OCI-LY1 (cell line): ENCODE measurements at regions not wholly inside any gene's neighbourhood (a gene's known extent, or its start where the extent isn't known, plus 50 kb on each side); places are given as distances from the start of the nearest gene placed in this dataset.

Experiments
- H2AFZ ChIP-seq: fragments of 200-600 bp; sonication (generic), shearing (Covaris generic); 2 replicates; pipeline ENCODE4 v1.6.0; 2014; ENCODE audit warnings: antibody characterized with exemption, mild to moderate bottlenecking, low read length
- H3F3A ChIP-seq: fragments of 200-600 bp; sonication (generic), shearing (Covaris generic); 2 replicates; pipeline ENCODE4 v1.6.0; 2014; ENCODE audit warnings: mild to moderate bottlenecking, antibody characterized with exemption, low read length, moderate library complexity; ENCODE audit not compliant: insufficient read depth
- H3K27ac ChIP-seq: fragments of 200-600 bp; sonication (generic); 2 replicates; pipeline ENCODE4 v1.5.1; 2014; ENCODE audit warnings: low read length, mixed run types, mild to moderate bottlenecking, low read depth; ENCODE audit not compliant: poor library complexity, severe bottlenecking
- H3K27me3 ChIP-seq: fragments of 200-600 bp; sonication (generic); 2 replicates; pipeline ENCODE4 v1.6.0; 2014; ENCODE audit warnings: antibody characterized with exemption, mild to moderate bottlenecking, low read length, moderate library complexity; ENCODE audit not compliant: insufficient read depth
- H3K36me3 ChIP-seq: fragments of 200-600 bp; sonication (generic); 2 replicates; pipeline ENCODE4 v1.6.1; 2014; ENCODE audit warnings: mild to moderate bottlenecking, antibody characterized with exemption, low read length, moderate library complexity, mixed read lengths; ENCODE audit not compliant: insufficient read depth
- H3K4me1 ChIP-seq: fragments of 200-600 bp; sonication (generic); 2 replicates; pipeline ENCODE4 v1.5.1; 2014; ENCODE audit warnings: mild to moderate bottlenecking, low read length, moderate library complexity; ENCODE audit not compliant: insufficient read depth, severe bottlenecking
- H3K4me2 ChIP-seq: fragments of 200-600 bp; sonication (generic), shearing (Covaris generic); 2 replicates; pipeline ENCODE4 v1.6.1; 2014; ENCODE audit warnings: low read length
- H3K4me3 ChIP-seq: fragments of 200-600 bp; sonication (generic); 2 replicates; pipeline ENCODE4 v1.5.1; 2014; ENCODE audit warnings: low read length, low read depth, mild to moderate bottlenecking, mixed read lengths; ENCODE audit not compliant: poor library complexity, severe bottlenecking
- H3K79me2 ChIP-seq: fragments of 200-600 bp; shearing (Covaris generic); 2 replicates; pipeline ENCODE4 v1.6.1; 2016; ENCODE audit warnings: mixed run types, low read length, mixed read lengths; ENCODE audit not compliant: insufficient read depth
- H3K9ac ChIP-seq: fragments of 200-600 bp; sonication (generic), shearing (Covaris generic); 2 replicates; pipeline ENCODE4 v1.6.1; 2014; ENCODE audit warnings: mild to moderate bottlenecking, low read length, mixed read lengths
- H3K9me2 ChIP-seq: fragments of 200-600 bp; sonication (generic), shearing (Covaris generic); 2 replicates; pipeline ENCODE4 v1.6.1; 2014; ENCODE audit warnings: low read depth, mild to moderate bottlenecking, low read length, mixed read lengths
- H3K9me3 ChIP-seq: fragments of 200-600 bp; shearing (Covaris generic); 2 replicates; pipeline ENCODE4 v1.6.1; 2014; ENCODE audit warnings: low read length, mixed read lengths
- H4K20me1 ChIP-seq: fragments of 200-600 bp; sonication (generic), shearing (Covaris generic); 2 replicates; pipeline ENCODE4 v1.6.0; 2016; ENCODE audit warnings: mild to moderate bottlenecking, low read length; ENCODE audit not compliant: insufficient read depth
- CTCF ChIP-seq: fragments of 200-600 bp; sonication (generic), shearing (Covaris generic); IDR thresholded peaks from 2 replicates; pipeline ENCODE4 v1.5.1; 2017; ENCODE audit warnings: mild to moderate bottlenecking, antibody characterized with exemption, low read length, moderate library complexity, mixed read lengths
- EZH2 ChIP-seq: fragments of 200-600 bp; sonication (generic), shearing (Covaris generic); IDR thresholded peaks from 2 replicates; pipeline ENCODE4 v1.8.0; 2017; ENCODE audit warnings: borderline replicate concordance, mixed run types, mild to moderate bottlenecking, antibody characterized with exemption, low read length, moderate library complexity, mixed read lengths

- no peaks in the 10 kb centered on the region for H3K9me2 ChIP-seq
- no peak overlapping the region for H3K9ac ChIP-seq
- TF ChIP-seq EZH2: no peak
- no peaks in the 10 kb centered on the region for H4K20me1 ChIP-seq
- H2AFZ ChIP-seq: no peak overlapping the region
- no peaks in the 10 kb centered on the region for H3K79me2 ChIP-seq
- H3K27me3 ChIP-seq: no peaks in the 10 kb centered on the region
- H3K9me3 ChIP-seq: 0 out of 2 replicates have a peak, but pooled peaks cover 4% of the 10 kb centered on the region
- H3K36me3 ChIP-seq: peaks cover 70% of the 10 kb centered on the region
- no peaks in the 10 kb centered on the region for H3K4me1 ChIP-seq
- no peak overlapping the region for H3K4me3 ChIP-seq
- H3F3A ChIP-seq: no peaks in the 10 kb centered on the region
- H3K27ac ChIP-seq: no peak overlapping the region
- no peak overlapping the region for H3K4me2 ChIP-seq
These were observed 62.1 kb upstream of the HMGXB4 start for GRCh38 chr22:35195226-35195625.

GRCh38 chr22:35195821-35196220, 61.5 kb upstream of the HMGXB4 start:
- no peak overlapping the region for H3K4me3 ChIP-seq
- no peak overlapping the region for H3K27ac ChIP-seq
- no peak overlapping the region for H3K9ac ChIP-seq
- H3K9me2 ChIP-seq: no peaks in the 10 kb centered on the region
- H3K36me3 ChIP-seq: peaks cover 70% of the 10 kb centered on the region
- no peaks in the 10 kb centered on the region for H3K79me2 ChIP-seq
- no peak overlapping the region for H2AFZ ChIP-seq
- H3F3A ChIP-seq: no peaks in the 10 kb centered on the region
- no peaks in the 10 kb centered on the region for H3K27me3 ChIP-seq
- no peak overlapping the region for H3K4me2 ChIP-seq
- no peaks in the 10 kb centered on the region for H4K20me1 ChIP-seq
- no peaks in the 10 kb centered on the region for H3K4me1 ChIP-seq
- no peak for TF ChIP-seq EZH2
- no peak for TF ChIP-seq CTCF
- no peaks in the 10 kb centered on the region for H3K9me3 ChIP-seq

GRCh38 chr22:35197071-35197470, 60.2 kb upstream of the HMGXB4 start:
- no peak for TF ChIP-seq EZH2
- TF ChIP-seq CTCF: no peak
- H3K9me3 ChIP-seq: no peaks in the 10 kb centered on the region
- H3K79me2 ChIP-seq: no peaks in the 10 kb centered on the region
- H3K9me2 ChIP-seq: no peaks in the 10 kb centered on the region
- H3F3A ChIP-seq: no peaks in the 10 kb centered on the region
- H4K20me1 ChIP-seq: no peaks in the 10 kb centered on the region
- no peaks in the 10 kb centered on the region for H3K27me3 ChIP-seq
- H3K4me3 ChIP-seq: no peak overlapping the region
- no peak overlapping the region for H2AFZ ChIP-seq
- H3K9ac ChIP-seq: no peak overlapping the region
- no peaks in the 10 kb centered on the region for H3K4me1 ChIP-seq
- H3K4me2 ChIP-seq: no peak overlapping the region
- peaks cover 70% of the 10 kb centered on the region for H3K36me3 ChIP-seq
- H3K27ac ChIP-seq: no peak overlapping the region

GRCh38 chr22:35197886-35198285, 59.4 kb upstream of the HMGXB4 start:
- no peaks in the 10 kb centered on the region for H3K79me2 ChIP-seq
- no peak overlapping the region for H3K27ac ChIP-seq
- no peak overlapping the region for H2AFZ ChIP-seq
- no peaks in the 10 kb centered on the region for H3K9me3 ChIP-seq
- H3K9me2 ChIP-seq: no peaks in the 10 kb centered on the region
- H3K27me3 ChIP-seq: no peaks in the 10 kb centered on the region
- no peaks in the 10 kb centered on the region for H3K4me1 ChIP-seq
- no peak overlapping the region for H3K9ac ChIP-seq
- no peak overlapping the region for H3K4me2 ChIP-seq
- TF ChIP-seq EZH2 (no peak), CTCF (no peak)
- no peaks in the 10 kb centered on the region for H3F3A ChIP-seq
- H3K36me3 ChIP-seq: peaks cover 70% of the 10 kb centered on the region
- no peak overlapping the region for H3K4me3 ChIP-seq
- H4K20me1 ChIP-seq: no peaks in the 10 kb centered on the region
